ENCODE measurements at regions not wholly inside any gene's neighbourhood (a gene's known extent, or its start where the extent isn't known, plus 50 kb on each side); places are given as distances from the start of the nearest gene placed in this dataset.
A peak's percentile ranks its signal among the peaks of the same experiment; 100 is the strongest.

GRCh38 chr7:35533902-35534301 is 161.0 kb downstream of the HERPUD2 start:
- DNase-seq = no peak

GRCh38 chr7:35530124-35531109 is 164.5 kb downstream of the HERPUD2 start:
- no peak for DNase-seq

- DNase-seq = no peak
These were observed 165.2 kb downstream of the HERPUD2 start for GRCh38 chr7:35529713-35530112.

- no peak for DNase-seq
These were observed 166.5 kb downstream of the HERPUD2 start for GRCh38 chr7:35528381-35528977.

- DNase-seq = no peak
These were observed 168.3 kb downstream of the HERPUD2 start for GRCh38 chr7:35526645-35527044.

- DNase-seq = no peak
These were observed 170.7 kb downstream of the HERPUD2 start for GRCh38 chr7:35524112-35524804.

GRCh38 chr7:35523292-35523691 is 171.6 kb downstream of the HERPUD2 start:
- DNase-seq = no peak

GRCh38 chr7:35522697-35523096 is 172.2 kb downstream of the HERPUD2 start:
- no peak for DNase-seq

- no peak for DNase-seq
These were observed 173.0 kb downstream of the HERPUD2 start for GRCh38 chr7:35521941-35522340.

GRCh38 chr7:35520810-35521625 is 173.9 kb downstream of the HERPUD2 start:
- DNase-seq = no peak

- peak; percentile 39 for DNase-seq
These were observed 174.7 kb downstream of the HERPUD2 start for GRCh38 chr7:35519971-35520809.

GRCh38 chr7:35518767-35519166 is 176.2 kb downstream of the HERPUD2 start:
- no peak for DNase-seq

- DNase-seq = no peak
These were observed 178.4 kb downstream of the HERPUD2 start for GRCh38 chr7:35516498-35516897.

- no peak for DNase-seq
These were observed 181.1 kb downstream of the HERPUD2 start for GRCh38 chr7:35513828-35514227.

GRCh38 chr7:35513195-35513594 is 181.7 kb downstream of the HERPUD2 start:
- no peak for DNase-seq

GRCh38 chr7:35512716-35513115 is 182.2 kb downstream of the HERPUD2 start:
- no peak for DNase-seq

- no peak for DNase-seq
These were observed 186.1 kb downstream of the HERPUD2 start for GRCh38 chr7:35508623-35509400.

- DNase-seq = no peak
These were observed 189.9 kb downstream of the HERPUD2 start for GRCh38 chr7:35505066-35505465.

GRCh38 chr7:35504365-35504764 is 190.6 kb downstream of the HERPUD2 start:
- no peak for DNase-seq

GRCh38 chr7:35501681-35502080 is 193.3 kb downstream of the HERPUD2 start:
- DNase-seq = no peak

- no peak for DNase-seq
These were observed 195.7 kb downstream of the HERPUD2 start for GRCh38 chr7:35499226-35499625.
